Kidney (tissue), 13 donors: ENCODE measurements at regions not wholly inside any gene's neighbourhood (a gene's known extent, or its start where the extent isn't known, plus 50 kb on each side); places are given as distances from the start of the nearest gene placed in this dataset.

Source experiments
- DNase-seq, 5 donors: peaks; one replicate each; pipeline ENCODE4 v3.0.0-alpha.2; 2013 to 2020
- FAIRE-seq: peaks from 2 replicates; lab custom pipeline; 2012; peaks lifted over from hg19 to GRCh38; lab: Jason Lieb, UNC
- H3K27ac ChIP-seq, 2 donors: one replicate each; pipeline ENCODE4 v1.7.0; 2013; ENCODE audit warnings: low read depth in 2 of 2, low read length in 2 of 2, inconsistent platforms in 1 of 2
- H3K27me3 ChIP-seq: one replicate; pipeline ENCODE4 v1.7.1; 2013; ENCODE audit warnings: low read length, inconsistent platforms; ENCODE audit not compliant: control insufficient read depth, insufficient read depth
- H3K36me3 ChIP-seq, 3 donors: one replicate each; pipeline versions ENCODE4 v1.7.0 to v1.7.1; 2013; ENCODE audit warnings: low read length in 3 of 3, control low read depth in 1 of 3, inconsistent platforms in 1 of 3; ENCODE audit not compliant: insufficient read depth in 3 of 3, control insufficient read depth in 2 of 3
- H3K4me1 ChIP-seq, 3 donors: one replicate each; pipeline versions ENCODE4 v1.7.0 to v1.7.1; 2013; ENCODE audit warnings: low read length in 3 of 3, inconsistent platforms in 1 of 3, low read depth in 1 of 3; ENCODE audit not compliant: control insufficient read depth in 2 of 3, insufficient read depth in 2 of 3
- H3K4me3 ChIP-seq, 3 donors: one replicate each; pipeline versions ENCODE4 v1.7.0 to v1.8.1; 2013; ENCODE audit warnings: low read length in 3 of 3, control low read depth in 1 of 3, inconsistent platforms in 1 of 3
- H3K9ac ChIP-seq, 3 donors: one replicate each; pipeline versions ENCODE4 v1.7.0 to v1.7.1; 2013; ENCODE audit warnings: low read length in 3 of 3, control low read depth in 1 of 3, inconsistent platforms in 1 of 3
- H3K9me3 ChIP-seq, 3 donors: one replicate each; pipeline versions ENCODE4 v1.7.0 to v1.7.1; 2013; ENCODE audit warnings: low read length in 3 of 3, control low read depth in 1 of 3, inconsistent platforms in 1 of 3; ENCODE audit not compliant: control insufficient read depth in 2 of 3, insufficient read depth in 1 of 3
- intact Hi-C: fragments of 100-400 bp; cut with DNase I; formaldehyde crosslinking; loops from one replicate; pipeline ENCODE4 v1.11.1; 2022
- TF ChIP-seq, protein P1 (sequence below): IDR thresholded peaks from 3 replicates; pipeline ENCODE4 v1.5.1; 2012; ENCODE audit warnings: mild to moderate bottlenecking, moderate library complexity, borderline replicate concordance; ENCODE audit not compliant: insufficient read depth; ENCODE audit errors: extremely low read depth
- donor health status: control.
- donor health status: control.
- donor health status: control.
- donor health status: control.
- donor health status: control.
- donor health status: DM: yes; HTN: yes; CAD: no.
- donor health status: Normal renal cell carcinoma (clear cell type).

DNA sequence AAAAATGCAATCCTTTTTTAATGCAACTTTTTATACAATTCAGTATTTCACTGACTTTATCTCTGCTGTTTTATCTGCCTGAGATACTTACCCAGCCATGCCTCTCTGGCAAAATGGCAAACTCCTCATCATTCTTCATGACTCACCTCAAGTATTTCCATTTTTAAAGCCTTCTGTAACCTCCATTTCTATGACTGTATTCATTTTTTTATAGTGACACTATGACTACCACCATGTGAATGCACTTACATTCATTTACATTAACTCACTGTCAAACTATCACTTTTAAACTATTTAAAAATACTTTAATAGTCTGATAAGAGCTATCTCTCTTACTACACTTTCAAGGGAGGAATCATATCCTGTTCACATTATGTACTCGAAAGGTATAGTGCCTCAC lies 99.4 kb upstream of the SCN7A start:
- TF ChIP-seq, protein P1, sequence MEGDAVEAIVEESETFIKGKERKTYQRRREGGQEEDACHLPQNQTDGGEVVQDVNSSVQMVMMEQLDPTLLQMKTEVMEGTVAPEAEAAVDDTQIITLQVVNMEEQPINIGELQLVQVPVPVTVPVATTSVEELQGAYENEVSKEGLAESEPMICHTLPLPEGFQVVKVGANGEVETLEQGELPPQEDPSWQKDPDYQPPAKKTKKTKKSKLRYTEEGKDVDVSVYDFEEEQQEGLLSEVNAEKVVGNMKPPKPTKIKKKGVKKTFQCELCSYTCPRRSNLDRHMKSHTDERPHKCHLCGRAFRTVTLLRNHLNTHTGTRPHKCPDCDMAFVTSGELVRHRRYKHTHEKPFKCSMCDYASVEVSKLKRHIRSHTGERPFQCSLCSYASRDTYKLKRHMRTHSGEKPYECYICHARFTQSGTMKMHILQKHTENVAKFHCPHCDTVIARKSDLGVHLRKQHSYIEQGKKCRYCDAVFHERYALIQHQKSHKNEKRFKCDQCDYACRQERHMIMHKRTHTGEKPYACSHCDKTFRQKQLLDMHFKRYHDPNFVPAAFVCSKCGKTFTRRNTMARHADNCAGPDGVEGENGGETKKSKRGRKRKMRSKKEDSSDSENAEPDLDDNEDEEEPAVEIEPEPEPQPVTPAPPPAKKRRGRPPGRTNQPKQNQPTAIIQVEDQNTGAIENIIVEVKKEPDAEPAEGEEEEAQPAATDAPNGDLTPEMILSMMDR: no peak
- Histone ChIP-seq H3K27me3 (no peaks in the 10 kb centered on the region), H3K4me3 (no peak overlapping the region), H3K27ac (no peak overlapping the region), H3K9me3 (peaks cover 0 to 4% (median 0%) of the 10 kb centered on the region in 3 donors), H3K9ac (no peak overlapping the region), H3K4me1 (no peaks in the 10 kb centered on the region), H3K36me3 (no peaks in the 10 kb centered on the region)
- no peak for FAIRE-seq
- intact Hi-C loops: no loop called here
- DNase-seq: no peak

DNA sequence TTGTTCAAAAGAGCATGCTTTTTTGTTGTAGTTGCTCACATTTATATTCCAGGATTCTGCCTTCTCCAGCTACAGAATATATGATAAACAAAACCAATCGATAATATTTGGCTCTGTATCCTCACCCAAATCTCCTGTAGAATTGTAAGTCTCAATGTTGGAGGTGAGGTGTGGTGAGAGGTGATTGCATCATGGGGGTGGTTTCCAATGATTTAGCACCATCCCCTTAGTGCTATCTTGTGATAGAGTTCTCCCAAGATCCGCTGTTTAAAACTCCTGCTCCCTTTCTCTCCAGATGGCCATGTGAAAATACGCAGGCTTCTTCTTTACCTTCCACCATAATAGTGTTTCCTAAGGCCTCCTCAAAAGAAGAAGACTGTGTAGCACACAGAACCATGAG lies 98.7 kb upstream of the SCN7A start:
- H3K4me1 ChIP-seq: no peaks in the 10 kb centered on the region
- intact Hi-C loops: no loop called here
- H3K4me3 ChIP-seq: no peak overlapping the region
- TF ChIP-seq, protein P1: no peak
- FAIRE-seq (no peak), DNase-seq (no peak)
- H3K9me3 ChIP-seq: peaks cover 0 to 3% (median 0%) of the 10 kb centered on the region in 3 donors
- no peaks in the 10 kb centered on the region for H3K27me3 ChIP-seq
- H3K9ac ChIP-seq: no peak overlapping the region
- H3K27ac ChIP-seq: no peak overlapping the region
- H3K36me3 ChIP-seq: no peaks in the 10 kb centered on the region

DNA sequence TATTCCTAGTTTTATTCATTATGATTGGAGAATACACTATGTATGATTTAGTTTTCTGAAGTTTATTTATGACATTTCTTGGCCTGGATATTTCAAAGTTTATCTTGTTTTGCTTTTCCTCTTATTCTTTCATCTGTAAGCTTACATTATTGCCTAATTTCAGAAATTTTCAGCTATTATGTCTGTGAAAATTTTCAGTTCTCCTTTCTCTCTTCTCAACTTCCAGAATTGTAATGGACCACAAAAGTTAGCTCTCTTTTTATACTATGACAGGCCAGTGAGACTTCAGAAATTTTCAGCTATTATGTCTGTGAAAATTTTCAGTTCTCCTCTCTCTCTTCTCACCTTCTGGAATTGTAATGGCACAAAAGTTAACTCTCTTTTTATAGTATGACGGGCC lies 97.2 kb upstream of the SCN7A start:
- H3K9ac ChIP-seq: no peak overlapping the region
- intact Hi-C loops: no loop called here

More for the DNA sequence above, 97.2 kb upstream of the SCN7A start:
- Histone ChIP-seq H3K4me1 (no peaks in the 10 kb centered on the region), H3K4me3 (no peak overlapping the region), H3K9me3 (no peaks in the 10 kb centered on the region), H3K27ac (no peak overlapping the region), H3K36me3 (no peaks in the 10 kb centered on the region), H3K27me3 (no peaks in the 10 kb centered on the region)
- no peak for DNase-seq
- TF ChIP-seq, protein P1: no peak
- FAIRE-seq: no peak
